ENCODE measurements at regions not wholly inside any gene's neighbourhood (a gene's known extent, or its start where the extent isn't known, plus 50 kb on each side); places are given as distances from the start of the nearest gene placed in this dataset.
A peak's percentile ranks its signal among the peaks of the same experiment; 100 is the strongest.

- Mint-ChIP-seq H3K4me3 (no peak overlapping the region), H3K27ac (no peak overlapping the region), H3K27me3 (no peaks in the 10 kb centered on the region), H3K4me1 (peaks cover 0 to 13% (median 11%) of the 10 kb centered on the region in 3 donors), H3K36me3 (no peaks in the 10 kb centered on the region), H3K9me3 (peaks cover 0 to 2% (median 0%) of the 10 kb centered on the region in 5 donors)
- no peaks in the 10 kb centered on the region for H3K36me3 ChIP-seq (ENCODE audit: insufficient read depth, low read length)
- DNase-seq, result no peak
- POLR2A ChIA-PET, result no interaction called here
- CTCF ChIA-PET, result no interaction called here
- no peak overlapping the region for H3K4me3 ChIP-seq (ENCODE audit: low read length)
- H3K27ac ChIP-seq (ENCODE audit: low read depth, low read length), result no peak overlapping the region
- no peaks in the 10 kb centered on the region for H3K9me3 ChIP-seq (ENCODE audit: low read length)
- no peaks in the 10 kb centered on the region for H3K27me3 ChIP-seq (ENCODE audit: insufficient read depth, low read length, poor library complexity, severe bottlenecking)
- H3K4me1 ChIP-seq (ENCODE audit: insufficient read depth, low read length), result peaks cover 9% of the 10 kb centered on the region
Measured at GRCh38 chr6:33925210-33925609, 121.4 kb upstream of the MLN start.

GRCh38 chr6:33924681-33925080 is 120.9 kb upstream of the MLN start:
- ChIA-PET CTCF (no interaction called here), POLR2A (no interaction called here)
- Mint-ChIP-seq H3K36me3 (no peaks in the 10 kb centered on the region), H3K9me3 (no peaks in the 10 kb centered on the region), H3K27ac (no peak overlapping the region), H3K4me1 (peaks cover 0 to 13% (median 11%) of the 10 kb centered on the region in 3 donors), H3K27me3 (no peaks in the 10 kb centered on the region), H3K4me3 (no peak overlapping the region)
- Histone ChIP-seq H3K9me3 (ENCODE audit: low read length) (no peaks in the 10 kb centered on the region), H3K36me3 (ENCODE audit: insufficient read depth, low read length) (no peaks in the 10 kb centered on the region), H3K4me3 (ENCODE audit: low read length) (no peak overlapping the region), H3K4me1 (ENCODE audit: insufficient read depth, low read length) (peaks cover 9% of the 10 kb centered on the region), H3K27me3 (ENCODE audit: insufficient read depth, low read length, poor library complexity, severe bottlenecking) (no peaks in the 10 kb centered on the region), H3K27ac (ENCODE audit: low read depth, low read length) (no peak overlapping the region)
- DNase-seq, result no peak

DNA sequence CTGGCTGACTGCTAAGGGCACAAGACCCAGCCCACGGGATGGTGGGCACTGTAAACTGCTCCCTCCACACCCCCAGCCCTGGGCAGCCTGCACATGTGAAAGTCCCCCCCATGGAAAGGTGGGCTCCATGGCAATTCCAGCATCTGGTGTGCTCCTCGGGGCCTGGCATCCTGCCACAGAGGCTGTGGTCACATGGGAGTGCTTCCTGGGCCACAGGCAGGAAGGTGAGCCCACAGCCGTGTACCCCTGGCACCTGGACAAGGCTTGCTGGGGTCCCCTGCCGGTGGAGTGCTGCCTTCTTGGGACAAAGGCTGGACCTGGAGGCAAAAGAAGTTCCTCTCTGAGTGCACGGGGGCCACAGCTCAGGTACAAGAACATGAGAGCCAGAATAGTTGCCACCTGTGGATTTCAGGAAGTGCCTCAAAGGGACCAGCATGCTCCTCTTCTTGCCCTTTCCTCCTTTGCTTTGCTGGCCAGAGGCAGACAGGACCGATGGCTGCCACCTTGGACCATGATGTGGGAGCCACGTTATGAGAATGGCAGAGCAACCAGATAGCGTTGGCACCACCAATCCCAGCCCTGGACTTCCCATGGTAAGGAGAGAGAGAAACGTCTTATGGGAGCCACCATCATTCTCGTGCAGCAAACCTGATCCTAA is 120.2 kb upstream of the MLN start:
- peak in 2 of 5 donors; percentile 21 to 52 for DNase-seq
- Mint-ChIP-seq H3K9me3 (no peaks in the 10 kb centered on the region), H3K4me3 (no peak overlapping the region), H3K4me1 (peaks cover 0 to 13% (median 11%) of the 10 kb centered on the region in 3 donors), H3K27me3 (no peaks in the 10 kb centered on the region), H3K27ac (no peak overlapping the region), H3K36me3 (no peaks in the 10 kb centered on the region)
- H3K4me3 ChIP-seq (ENCODE audit: low read length), result no peak overlapping the region
- H3K9me3 ChIP-seq (ENCODE audit: low read length), result no peaks in the 10 kb centered on the region
- H3K27ac ChIP-seq (ENCODE audit: low read depth, low read length), result no peak overlapping the region
- CTCF ChIA-PET, result no interaction called here
- H3K36me3 ChIP-seq (ENCODE audit: insufficient read depth, low read length), result no peaks in the 10 kb centered on the region
- POLR2A ChIA-PET, result no interaction called here
- no peaks in the 10 kb centered on the region for H3K27me3 ChIP-seq (ENCODE audit: insufficient read depth, low read length, poor library complexity, severe bottlenecking)
- H3K4me1 ChIP-seq (ENCODE audit: insufficient read depth, low read length), result peaks cover 9% of the 10 kb centered on the region

- Histone ChIP-seq H3K4me3 (ENCODE audit: low read length) (no peak overlapping the region), H3K27ac (ENCODE audit: low read depth, low read length) (no peak overlapping the region), H3K27me3 (ENCODE audit: insufficient read depth, low read length, poor library complexity, severe bottlenecking) (no peaks in the 10 kb centered on the region), H3K9me3 (ENCODE audit: low read length) (no peaks in the 10 kb centered on the region), H3K4me1 (ENCODE audit: insufficient read depth, low read length) (peaks cover 9% of the 10 kb centered on the region), H3K36me3 (ENCODE audit: insufficient read depth, low read length) (no peaks in the 10 kb centered on the region)
- ChIA-PET POLR2A (no interaction called here), CTCF (interaction anchor here (1.0 kb wide), 1 partner anchor 177 kb away, joined by 3 read pairs; no protein-coding TSS in a partner anchor)
- peak overlapping the region in 2 of 8 donors; percentile 10 to 25 for H3K27ac Mint-ChIP-seq
- no peaks in the 10 kb centered on the region for H3K27me3 Mint-ChIP-seq
- no peaks in the 10 kb centered on the region for H3K36me3 Mint-ChIP-seq
- DNase-seq, result no peak
- peaks cover 0 to 13% (median 11%) of the 10 kb centered on the region in 3 donors for H3K4me1 Mint-ChIP-seq
- H3K4me3 Mint-ChIP-seq, result no peak overlapping the region
- H3K9me3 Mint-ChIP-seq, result no peaks in the 10 kb centered on the region
Measured at GRCh38 chr6:33921745-33922144, 117.9 kb upstream of the MLN start.

DNA sequence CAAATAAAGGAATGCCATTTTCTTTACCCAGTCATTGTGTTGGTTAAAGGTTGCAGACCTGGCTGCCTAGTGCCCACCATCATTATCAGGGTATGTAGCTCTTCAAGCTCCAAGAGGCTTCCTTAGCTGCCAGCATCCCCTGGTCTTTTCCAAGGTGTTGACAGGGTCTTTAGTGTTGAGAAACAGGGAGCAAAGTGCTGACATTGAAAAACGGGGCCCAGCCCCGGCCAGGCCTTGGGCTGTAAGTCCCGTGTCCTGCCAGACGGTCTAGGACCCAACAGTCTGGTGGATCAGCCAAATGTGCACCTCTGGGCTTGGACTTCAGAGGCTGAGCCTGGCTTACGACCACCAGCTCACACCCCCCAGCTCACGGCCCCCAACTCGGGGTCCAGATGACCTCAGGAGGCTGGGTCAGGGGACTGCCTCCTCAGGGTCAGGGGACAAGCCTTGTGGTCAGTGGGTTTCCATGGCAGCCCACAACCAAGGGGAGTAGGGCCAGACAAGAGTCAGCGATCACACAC is 114.4 kb upstream of the MLN start:
- Histone ChIP-seq H3K4me3 (ENCODE audit: low read length) (no peak overlapping the region), H3K27me3 (ENCODE audit: insufficient read depth, low read length, poor library complexity, severe bottlenecking) (no peaks in the 10 kb centered on the region), H3K36me3 (ENCODE audit: insufficient read depth, low read length) (no peaks in the 10 kb centered on the region), H3K4me1 (ENCODE audit: insufficient read depth, low read length) (peaks cover 26% of the 10 kb centered on the region), H3K27ac (ENCODE audit: low read depth, low read length) (no peak overlapping the region), H3K9me3 (ENCODE audit: low read length) (no peaks in the 10 kb centered on the region)
- Mint-ChIP-seq H3K9me3 (peaks cover 0 to 3% (median 0%) of the 10 kb centered on the region in 5 donors), H3K4me1 (peaks cover 27 to 33% (median 30%) of the 10 kb centered on the region in 3 donors), H3K27ac (no peak overlapping the region), H3K36me3 (no peaks in the 10 kb centered on the region), H3K27me3 (peaks cover 0 to 1% of the 10 kb centered on the region in 2 donors), H3K4me3 (no peak overlapping the region)
- CTCF ChIA-PET, result interaction anchor here (1.0 kb wide), 1 partner anchor 9 kb away, joined by 3 read pairs; no protein-coding TSS in a partner anchor
- POLR2A ChIA-PET, result no interaction called here
- no peak for DNase-seq

DNA sequence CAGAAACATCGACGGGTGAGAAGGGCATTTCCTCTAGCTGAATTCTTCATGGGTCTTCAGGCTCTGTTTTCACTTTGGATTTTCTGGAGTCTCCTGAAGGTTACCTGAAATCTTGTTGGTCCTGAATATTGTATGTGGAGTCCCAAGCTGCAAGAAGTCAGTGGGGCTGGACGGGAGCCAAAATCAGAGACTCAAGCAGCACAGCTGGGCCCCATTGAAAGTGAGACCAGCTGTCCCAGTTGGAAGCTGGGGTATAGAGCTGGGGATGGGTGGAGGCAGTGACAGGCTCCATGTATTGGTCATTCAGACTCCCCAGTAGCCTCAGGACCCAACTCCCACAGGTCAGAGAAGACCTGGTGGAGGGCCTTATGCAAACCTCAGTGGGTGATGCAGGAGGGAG is 111.3 kb upstream of the MLN start:
- Histone ChIP-seq H3K27me3 (ENCODE audit: insufficient read depth, low read length, poor library complexity, severe bottlenecking) (no peaks in the 10 kb centered on the region), H3K36me3 (ENCODE audit: insufficient read depth, low read length) (no peaks in the 10 kb centered on the region), H3K4me3 (ENCODE audit: low read length) (peak overlapping the region; percentile 5), H3K9me3 (ENCODE audit: low read length) (no peaks in the 10 kb centered on the region), H3K4me1 (ENCODE audit: insufficient read depth, low read length) (peaks cover 37% of the 10 kb centered on the region), H3K27ac (ENCODE audit: low read depth, low read length) (no peak overlapping the region)
- Mint-ChIP-seq H3K4me1 (peaks cover 41 to 58% (median 55%) of the 10 kb centered on the region in 3 donors), H3K27ac (peak overlapping the region; percentile 10 to 90 (median 81)), H3K4me3 (peak overlapping the region; percentile 7 to 87 (median 81)), H3K27me3 (peaks cover 0 to 1% of the 10 kb centered on the region in 2 donors), H3K36me3 (no peaks in the 10 kb centered on the region), H3K9me3 (peaks cover 0 to 3% (median 0%) of the 10 kb centered on the region in 5 donors)
- peak in 1 of 5 donors; percentile 23 for DNase-seq
- POLR2A ChIA-PET, result interaction anchor here (1.1 to 3.2 kb wide), 2 partner anchors 11 to 60 kb away, joined by 3 to 19 read pairs; no protein-coding TSS in a partner anchor
- CTCF ChIA-PET, result interaction anchor here (0.9 to 2.2 kb wide), 5 partner anchors 10 to 249 kb away, joined by 3 to 10 read pairs (median 4); partner anchors contain the start of gene LEMD2

DNA sequence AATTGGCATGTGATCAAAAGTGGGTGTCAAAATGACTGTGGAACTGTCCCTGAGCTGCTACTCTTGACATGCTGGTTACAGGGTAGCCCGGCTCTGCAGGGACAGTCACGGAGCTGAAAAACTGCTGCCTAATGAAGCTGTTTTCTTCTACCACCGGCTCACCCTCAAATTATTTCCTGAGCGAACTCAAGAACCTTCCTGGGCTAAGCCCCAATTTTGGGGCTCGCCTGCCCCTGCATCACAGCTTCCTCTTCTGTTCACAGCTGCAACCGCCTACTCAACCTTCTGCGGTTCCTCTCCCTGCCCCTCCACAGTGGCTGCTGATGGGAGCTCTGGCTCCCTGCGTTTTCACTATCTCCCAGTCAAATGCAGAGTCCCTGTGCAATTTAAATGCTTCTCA is 110.8 kb upstream of the MLN start:
- DNase-seq, result peak; percentile 22 to 66 (median 52)
- no peaks in the 10 kb centered on the region for H3K36me3 ChIP-seq (ENCODE audit: insufficient read depth, low read length)
- no peaks in the 10 kb centered on the region for H3K36me3 Mint-ChIP-seq
- H3K9me3 ChIP-seq (ENCODE audit: low read length), result no peaks in the 10 kb centered on the region
- peaks cover 45 to 62% (median 59%) of the 10 kb centered on the region in 3 donors for H3K4me1 Mint-ChIP-seq
- H3K4me3 ChIP-seq (ENCODE audit: low read length), result peak overlapping the region; percentile 5
- peak overlapping the region; percentile 10 to 90 (median 81) for H3K27ac Mint-ChIP-seq
- H3K9me3 Mint-ChIP-seq, result peaks cover 0 to 3% (median 0%) of the 10 kb centered on the region in 5 donors
- no peak overlapping the region for H3K27ac ChIP-seq (ENCODE audit: low read depth, low read length)
- ChIA-PET POLR2A (interaction anchor here (0.5 to 3.2 kb wide), 3 partner anchors 10 to 465 kb away, joined by 3 to 19 read pairs (median 4); no protein-coding TSS in a partner anchor), CTCF (interaction anchor here (0.9 to 2.2 kb wide), 5 partner anchors 10 to 249 kb away, joined by 3 to 10 read pairs (median 4); partner anchors contain the start of gene LEMD2)
- H3K4me3 Mint-ChIP-seq, result peak overlapping the region; percentile 7 to 87 (median 81)
- H3K27me3 Mint-ChIP-seq, result peaks cover 0 to 1% of the 10 kb centered on the region in 2 donors
- peaks cover 39% of the 10 kb centered on the region for H3K4me1 ChIP-seq (ENCODE audit: insufficient read depth, low read length)
- no peaks in the 10 kb centered on the region for H3K27me3 ChIP-seq (ENCODE audit: insufficient read depth, low read length, poor library complexity, severe bottlenecking)

DNA sequence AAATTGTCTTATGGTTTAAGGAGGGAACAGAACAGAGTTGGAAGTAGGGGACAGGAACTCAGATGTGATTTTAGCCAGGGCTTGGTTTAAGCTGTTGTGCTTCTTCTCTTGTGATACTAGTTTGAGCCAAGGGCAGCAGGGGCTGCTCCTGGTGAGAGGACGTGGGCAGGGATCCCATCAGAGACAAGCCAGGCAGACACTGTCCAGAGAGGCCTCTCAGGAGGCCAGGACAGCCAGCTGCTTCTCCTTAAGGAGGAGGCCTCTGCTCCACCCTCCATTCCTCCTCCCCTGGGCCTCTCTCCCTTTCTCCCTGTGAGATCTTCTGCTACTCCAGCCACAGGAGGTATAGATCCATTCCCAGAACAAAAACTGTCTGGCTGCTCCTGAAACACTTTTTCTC is 108.4 kb upstream of the MLN start:
- peaks cover 0 to 3% (median 0%) of the 10 kb centered on the region in 5 donors for H3K9me3 Mint-ChIP-seq
- Histone ChIP-seq H3K27ac (ENCODE audit: low read depth, low read length) (no peak overlapping the region), H3K9me3 (ENCODE audit: low read length) (no peaks in the 10 kb centered on the region), H3K4me1 (ENCODE audit: insufficient read depth, low read length) (peaks cover 62% of the 10 kb centered on the region), H3K27me3 (ENCODE audit: insufficient read depth, low read length, poor library complexity, severe bottlenecking) (no peaks in the 10 kb centered on the region), H3K36me3 (ENCODE audit: insufficient read depth, low read length) (no peaks in the 10 kb centered on the region), H3K4me3 (ENCODE audit: low read length) (no peak overlapping the region)
- H3K36me3 Mint-ChIP-seq, result no peaks in the 10 kb centered on the region
- ChIA-PET CTCF (interaction anchor here (1.4 kb wide), 1 partner anchor 115 kb away, joined by 4 read pairs; no protein-coding TSS in a partner anchor), POLR2A (no interaction called here)
- no peak for DNase-seq
- H3K4me3 Mint-ChIP-seq, result peak overlapping the region in 1 of 7 donors; percentile 27
- peaks cover 0 to 1% of the 10 kb centered on the region in 2 donors for H3K27me3 Mint-ChIP-seq
- H3K27ac Mint-ChIP-seq, result peak overlapping the region in 4 of 8 donors; percentile 56 to 92 (median 64)
- peaks cover 55 to 78% (median 77%) of the 10 kb centered on the region in 3 donors for H3K4me1 Mint-ChIP-seq

All from CD8-positive, alpha-beta memory T cell (primary cell).